Calu3 (cell line): ENCODE measurements at regions not wholly inside any gene's neighbourhood (a gene's known extent, or its start where the extent isn't known, plus 50 kb on each side); places are given as distances from the start of the nearest gene placed in this dataset.

Experiments used
- BruUV-seq: library from RNA; stranded (reverse); fragments of 400-500 nt; replicated peaks from 2 replicates; lab custom pipeline; 2021; lab: Mats Ljungman, UMichigan
- CTCF ChIA-PET: fragments of 300-600 bp; sonication (Branson Sonifier 250); formaldehyde crosslinking; loops from one replicate; lab custom pipeline; 2022; ENCODE audit warnings: antibody characterized with exemption; lab: Charles Lee
- DNase-seq: peaks from one replicate; pipeline ENCODE4 v3.0.0; 2022
- H3K27ac Mint-ChIP-seq: one replicate; pipeline ENCODE4 v1.8.0; 2022; ENCODE audit warnings: mixed read lengths; ENCODE audit not compliant: unreplicated experiment
- H3K27me3 Mint-ChIP-seq: one replicate; pipeline ENCODE4 v1.8.0; 2022; ENCODE audit warnings: mixed read lengths; ENCODE audit not compliant: unreplicated experiment
- H3K36me3 Mint-ChIP-seq: one replicate; pipeline ENCODE4 v1.8.0; 2022; ENCODE audit warnings: mild to moderate bottlenecking, moderate library complexity, mixed read lengths; ENCODE audit not compliant: insufficient read depth, unreplicated experiment
- H3K4me1 Mint-ChIP-seq: one replicate; pipeline ENCODE4 v1.8.0; 2022; ENCODE audit warnings: mild to moderate bottlenecking, low read depth, mixed read lengths; ENCODE audit not compliant: unreplicated experiment
- H3K4me3 Mint-ChIP-seq: one replicate; pipeline ENCODE4 v1.8.0; 2022; ENCODE audit warnings: mild to moderate bottlenecking, low read depth, moderate library complexity, mixed read lengths; ENCODE audit not compliant: unreplicated experiment
- H3K9me3 Mint-ChIP-seq: one replicate; pipeline ENCODE4 v1.8.0; 2022; ENCODE audit warnings: low read depth, mixed read lengths; ENCODE audit not compliant: unreplicated experiment
- intact Hi-C: fragments of 100-400 bp; cut with micrococcal nuclease; formaldehyde crosslinking; loops from one replicate; pipeline ENCODE4 v1.10.0; 2022; ENCODE audit not compliant: unreplicated experiment
- TF ChIP-seq, protein P1 (sequence below): fragments of 200-600 bp; IDR thresholded peaks from one replicate; pipeline ENCODE4 v1.8.0; 2022; ENCODE audit warnings: antibody characterized with exemption; ENCODE audit not compliant: unreplicated experiment

DNA sequence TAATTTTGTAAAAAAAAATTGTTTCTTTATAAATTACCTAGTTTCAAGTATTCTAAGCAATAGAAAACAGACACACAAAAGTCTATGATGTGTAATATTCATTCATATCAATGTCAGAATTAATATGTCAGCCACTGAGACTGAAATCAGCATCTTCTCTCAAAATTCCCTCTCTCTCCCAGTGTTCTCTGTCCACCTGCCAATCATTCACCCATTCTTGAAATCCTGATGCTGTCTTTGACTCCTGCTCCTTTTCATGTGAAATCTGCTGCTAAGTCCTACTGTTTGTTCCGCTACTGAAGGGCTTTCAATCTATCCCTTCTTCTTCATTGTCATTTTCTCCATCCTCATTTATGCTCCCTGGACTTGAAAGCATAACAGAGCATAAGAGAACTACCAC is 257.9 kb downstream of the SATB2 start:
- CTCF ChIA-PET, result no interaction called here
- no peaks in the 10 kb centered on the region for H3K4me1 Mint-ChIP-seq
- no peak for DNase-seq
- no peaks in the 10 kb centered on the region for H3K36me3 Mint-ChIP-seq
- no peak overlapping the region for H3K4me3 Mint-ChIP-seq
- peaks cover 3% of the 10 kb centered on the region for H3K9me3 Mint-ChIP-seq
- no peaks in the 10 kb centered on the region for H3K27me3 Mint-ChIP-seq
- intact Hi-C loops, result no loop called here
- TF ChIP-seq, protein P1, sequence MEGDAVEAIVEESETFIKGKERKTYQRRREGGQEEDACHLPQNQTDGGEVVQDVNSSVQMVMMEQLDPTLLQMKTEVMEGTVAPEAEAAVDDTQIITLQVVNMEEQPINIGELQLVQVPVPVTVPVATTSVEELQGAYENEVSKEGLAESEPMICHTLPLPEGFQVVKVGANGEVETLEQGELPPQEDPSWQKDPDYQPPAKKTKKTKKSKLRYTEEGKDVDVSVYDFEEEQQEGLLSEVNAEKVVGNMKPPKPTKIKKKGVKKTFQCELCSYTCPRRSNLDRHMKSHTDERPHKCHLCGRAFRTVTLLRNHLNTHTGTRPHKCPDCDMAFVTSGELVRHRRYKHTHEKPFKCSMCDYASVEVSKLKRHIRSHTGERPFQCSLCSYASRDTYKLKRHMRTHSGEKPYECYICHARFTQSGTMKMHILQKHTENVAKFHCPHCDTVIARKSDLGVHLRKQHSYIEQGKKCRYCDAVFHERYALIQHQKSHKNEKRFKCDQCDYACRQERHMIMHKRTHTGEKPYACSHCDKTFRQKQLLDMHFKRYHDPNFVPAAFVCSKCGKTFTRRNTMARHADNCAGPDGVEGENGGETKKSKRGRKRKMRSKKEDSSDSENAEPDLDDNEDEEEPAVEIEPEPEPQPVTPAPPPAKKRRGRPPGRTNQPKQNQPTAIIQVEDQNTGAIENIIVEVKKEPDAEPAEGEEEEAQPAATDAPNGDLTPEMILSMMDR, result no peak
- no peak overlapping the region for H3K27ac Mint-ChIP-seq
- no TSS peak for BruUV-seq

DNA sequence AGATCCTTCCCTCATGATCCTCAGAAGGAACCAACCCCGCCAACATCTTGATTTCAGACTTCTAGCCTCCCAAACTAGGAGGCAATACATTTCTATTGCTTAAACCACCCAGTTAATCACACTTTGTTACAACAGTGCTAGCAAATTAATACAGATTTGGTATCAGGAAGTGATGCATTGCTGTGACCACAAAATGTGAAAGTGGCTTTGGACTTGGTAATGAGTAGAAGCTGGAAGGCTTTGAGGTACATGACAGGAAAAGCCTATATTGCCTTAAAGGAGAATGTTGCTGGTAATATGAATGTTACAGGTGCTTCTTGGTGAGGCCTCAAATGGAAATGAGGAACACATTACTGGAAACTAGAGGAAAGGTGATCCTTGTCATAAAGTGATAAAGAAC is 260.3 kb downstream of the SATB2 start:
- no TSS peak for BruUV-seq
- no peaks in the 10 kb centered on the region for H3K4me1 Mint-ChIP-seq
- intact Hi-C loops, result no loop called here
- H3K4me3 Mint-ChIP-seq, result no peak overlapping the region
- no peaks in the 10 kb centered on the region for H3K27me3 Mint-ChIP-seq
- H3K36me3 Mint-ChIP-seq, result no peaks in the 10 kb centered on the region
- TF ChIP-seq, protein P1, result no peak
- H3K27ac Mint-ChIP-seq, result no peak overlapping the region
- CTCF ChIA-PET, result no interaction called here
- peaks cover 3% of the 10 kb centered on the region for H3K9me3 Mint-ChIP-seq
- DNase-seq, result no peak

DNA sequence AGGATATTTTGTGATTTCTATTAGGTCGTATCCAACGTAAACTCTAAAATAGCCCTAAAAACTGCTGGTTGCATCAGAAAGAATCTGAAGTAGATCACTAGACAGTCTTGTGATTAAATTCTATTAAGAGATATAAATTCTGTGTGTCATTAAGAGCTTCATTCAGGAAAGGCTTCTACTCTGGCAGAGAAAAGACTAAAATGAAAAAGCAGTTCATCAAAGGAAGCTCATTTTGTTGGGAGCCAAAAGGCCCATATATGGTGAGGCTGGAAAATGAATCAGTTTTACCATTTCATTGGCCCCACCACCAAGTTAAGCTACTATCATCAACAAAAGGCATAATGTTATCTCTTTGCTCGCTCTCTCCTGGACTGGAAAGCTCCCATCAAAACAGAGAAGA is 261.1 kb downstream of the SATB2 start:
- no peak for DNase-seq
- Mint-ChIP-seq H3K9me3 (peaks cover 3% of the 10 kb centered on the region), H3K4me3 (no peak overlapping the region), H3K27me3 (no peaks in the 10 kb centered on the region), H3K27ac (no peak overlapping the region), H3K4me1 (no peaks in the 10 kb centered on the region), H3K36me3 (no peaks in the 10 kb centered on the region)
- CTCF ChIA-PET, result no interaction called here
- intact Hi-C loops, result no loop called here
- BruUV-seq, result no TSS peak
- TF ChIP-seq, protein P1, result no peak

DNA sequence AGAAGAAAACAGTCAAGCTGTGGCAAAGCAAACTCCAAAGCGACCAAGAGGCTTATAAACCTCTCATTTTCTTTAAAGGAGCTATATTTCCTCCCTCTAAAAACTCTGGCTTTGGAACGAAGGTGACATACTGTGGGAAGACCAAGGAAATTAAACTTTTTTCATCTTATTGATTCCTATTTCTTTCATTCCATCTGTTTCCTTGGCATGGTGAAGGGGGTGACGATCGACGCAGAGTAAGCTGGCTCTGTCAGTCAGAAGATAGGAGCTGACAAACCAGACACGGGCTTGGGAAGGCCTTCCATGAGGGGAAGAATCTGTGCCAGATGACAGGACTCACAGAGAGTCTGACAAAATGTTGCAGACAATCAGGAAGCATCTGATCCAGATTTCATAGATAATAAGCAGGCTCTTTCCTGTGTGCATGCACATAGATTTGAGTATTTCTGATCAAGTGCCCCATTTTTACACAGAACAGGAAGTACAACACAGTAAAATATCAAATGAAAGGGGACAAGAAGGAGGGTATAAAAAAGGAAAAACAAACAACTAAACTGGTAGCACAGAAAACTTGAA is 261.7 kb downstream of the SATB2 start:
- TF ChIP-seq, protein P1, result no peak
- no TSS peak for BruUV-seq
- peaks cover 3% of the 10 kb centered on the region for H3K9me3 Mint-ChIP-seq
- CTCF ChIA-PET, result no interaction called here
- H3K27me3 Mint-ChIP-seq, result no peaks in the 10 kb centered on the region
- no peak overlapping the region for H3K27ac Mint-ChIP-seq
- DNase-seq, result no peak
- intact Hi-C loops, result no loop called here
- H3K36me3 Mint-ChIP-seq, result no peaks in the 10 kb centered on the region
- H3K4me1 Mint-ChIP-seq, result no peaks in the 10 kb centered on the region
- no peak overlapping the region for H3K4me3 Mint-ChIP-seq
